ENCODE measurements at regions not wholly inside any gene's neighbourhood (a gene's known extent, or its start where the extent isn't known, plus 50 kb on each side); places are given as distances from the start of the nearest gene placed in this dataset.

GRCh38 chr4:43380093-43380492 is 487.6 kb downstream of the GRXCR1 start:
- TF ChIP-seq POLR2AphosphoS5 (IDR thresholded peaks at IDR 0.05; ENCODE audit: borderline replicate concordance, low read depth, low read length) (no peak), EZH2 (IDR thresholded peaks at IDR 0.05) (no peak), FOXP2 (optimal IDR thresholded peaks at IDR 0.05; ENCODE audit: control extremely low read depth, extremely low read length, insufficient read depth) (no peak)

Data from SK-N-MC (cell line).